Breast epithelium (tissue), 3 donors: ENCODE measurements at regions not wholly inside any gene's neighbourhood (a gene's known extent, or its start where the extent isn't known, plus 50 kb on each side); places are given as distances from the start of the nearest gene placed in this dataset.

Source experiments
- POLR2A ChIP-seq: fragments of 450-650 bp; IDR thresholded peaks from one replicate; pipeline ENCODE4 v1.6.1; 2016; ENCODE audit warnings: antibody characterized with exemption, mild to moderate bottlenecking, moderate library complexity
- POLR2AphosphoS5 ChIP-seq, 3 donors: sonication (generic); formaldehyde crosslinking; IDR thresholded peaks; one replicate each; pipeline ENCODE4 v1.6.1; 2017; ENCODE audit warnings: antibody characterized with exemption in 3 of 3

GRCh38 chr1:232571523-232571922, 58.4 kb downstream of the SIPA1L2 start:
- TF ChIP-seq POLR2A = no peak
- no peak for TF ChIP-seq POLR2AphosphoS5 (IDR thresholded peaks at IDR 0.05)
